DMS153 (cell line): ENCODE measurements at regions not wholly inside any gene's neighbourhood (a gene's known extent, or its start where the extent isn't known, plus 50 kb on each side); places are given as distances from the start of the nearest gene placed in this dataset.

Experiments used
- DNase-seq: peaks from one replicate; lab custom pipeline; 2025; lab: John Stamatoyannopoulos, UW

- DNase-seq, result no peak
These were observed 111.0 kb upstream of the SLC25A48 start for GRCh38 chr5:135723491-135723890.

- no peak for DNase-seq
These were observed 112.8 kb upstream of the SLC25A48 start for GRCh38 chr5:135721548-135722090.

DNA sequence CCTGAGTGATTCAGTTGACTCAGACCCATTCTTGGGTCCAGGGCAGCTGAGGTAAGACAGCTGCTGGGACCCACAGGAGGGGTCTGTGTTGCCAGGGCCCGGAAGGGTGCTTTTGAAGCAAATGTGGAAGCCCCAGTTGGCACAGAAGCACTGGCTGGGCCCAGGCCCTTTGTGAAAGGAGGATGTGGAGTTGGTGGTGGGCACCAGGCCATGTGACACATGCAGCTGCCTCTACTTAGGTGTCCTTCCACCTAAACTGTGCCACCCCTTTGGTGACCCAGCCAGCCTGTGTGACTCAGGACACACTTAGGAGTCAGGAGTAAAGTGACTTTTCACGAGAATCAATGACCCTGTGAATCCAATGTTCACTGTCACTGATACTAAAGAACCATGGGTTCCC is 114.3 kb upstream of the SLC25A48 start:
- DNase-seq, result no peak

DNA sequence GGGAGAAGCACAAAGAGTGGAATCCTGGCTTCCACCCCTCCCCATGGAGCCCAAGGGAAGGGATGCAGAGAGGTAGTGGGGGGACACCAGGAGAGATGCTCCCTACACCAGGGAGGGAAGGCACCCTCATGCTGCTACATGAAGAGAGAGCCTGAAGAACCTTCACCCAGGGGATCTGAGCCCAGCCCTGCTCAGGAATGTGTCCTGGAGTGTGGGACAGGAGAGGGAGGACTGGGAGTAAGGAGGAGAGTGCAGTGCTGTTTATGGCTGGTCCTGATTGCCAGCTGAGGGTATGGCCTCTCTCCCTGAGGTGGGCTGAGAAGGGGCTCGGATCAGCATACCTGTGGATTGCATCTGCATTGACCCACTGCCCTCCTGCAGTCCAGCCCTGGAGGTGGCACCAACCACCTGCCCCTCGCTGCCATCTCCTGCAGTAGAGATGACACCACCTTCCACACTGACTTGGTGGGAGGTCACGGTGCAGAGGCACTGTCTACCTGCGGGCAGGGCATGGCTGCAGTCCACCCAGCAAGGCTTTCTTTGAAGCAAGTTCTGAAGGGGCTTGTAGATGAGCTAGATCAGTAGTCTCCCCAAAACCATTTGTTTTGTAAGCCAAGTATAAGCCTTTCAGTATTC is 114.9 kb upstream of the SLC25A48 start:
- no peak for DNase-seq

GRCh38 chr5:135718651-135719050 is 115.8 kb upstream of the SLC25A48 start:
- DNase-seq, result no peak

GRCh38 chr5:135718151-135718550 is 116.3 kb upstream of the SLC25A48 start:
- DNase-seq, result no peak

GRCh38 chr5:135715267-135716055 is 119.0 kb upstream of the SLC25A48 start:
- DNase-seq, result no peak

- DNase-seq, result no peak
These were observed 120.2 kb upstream of the SLC25A48 start for GRCh38 chr5:135714126-135714894.

- DNase-seq, result no peak
These were observed 121.1 kb upstream of the SLC25A48 start for GRCh38 chr5:135713161-135713915.

DNA sequence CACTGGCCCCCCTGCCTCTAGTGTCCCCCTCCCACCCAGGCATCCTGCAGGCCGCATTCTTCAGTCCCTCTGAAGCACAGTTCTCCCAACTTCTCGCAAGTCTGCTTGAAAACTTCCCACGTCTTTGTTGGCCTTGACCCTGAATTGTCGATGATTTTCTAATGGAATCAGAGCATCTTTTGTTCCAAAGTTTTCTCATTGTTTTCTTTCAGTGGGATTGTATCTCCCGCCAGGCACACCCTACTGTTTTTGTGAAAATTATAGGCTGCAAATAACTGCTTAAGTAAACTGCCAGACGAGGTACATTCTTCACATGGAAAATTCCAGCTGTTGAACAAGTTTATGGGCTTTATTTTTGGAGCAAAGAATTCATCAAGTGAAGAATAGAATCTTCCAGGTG is 122.6 kb upstream of the SLC25A48 start:
- no peak for DNase-seq

GRCh38 chr5:135710045-135710675 is 124.3 kb upstream of the SLC25A48 start:
- DNase-seq, result peak; percentile 43

DNA sequence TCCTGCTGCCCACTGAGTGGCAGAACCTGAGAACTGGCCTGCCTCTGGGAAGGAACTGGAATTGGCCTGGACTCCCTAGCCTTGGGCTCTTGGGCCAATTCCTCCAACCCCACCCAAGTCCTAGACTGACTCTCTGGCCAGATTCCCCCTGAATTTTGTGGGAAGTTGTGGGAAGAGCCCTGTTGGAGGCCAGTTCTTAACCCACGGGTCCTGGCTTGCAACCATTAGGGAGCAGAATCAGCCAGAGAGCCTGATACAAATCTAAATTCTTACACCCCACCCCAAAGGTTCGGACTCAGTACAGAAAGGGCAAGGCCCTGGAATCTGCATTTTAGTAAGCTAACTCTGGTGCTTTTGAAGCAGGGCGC is 125.3 kb upstream of the SLC25A48 start:
- no peak for DNase-seq

- no peak for DNase-seq
These were observed 125.8 kb upstream of the SLC25A48 start for GRCh38 chr5:135708481-135709207.

DNA sequence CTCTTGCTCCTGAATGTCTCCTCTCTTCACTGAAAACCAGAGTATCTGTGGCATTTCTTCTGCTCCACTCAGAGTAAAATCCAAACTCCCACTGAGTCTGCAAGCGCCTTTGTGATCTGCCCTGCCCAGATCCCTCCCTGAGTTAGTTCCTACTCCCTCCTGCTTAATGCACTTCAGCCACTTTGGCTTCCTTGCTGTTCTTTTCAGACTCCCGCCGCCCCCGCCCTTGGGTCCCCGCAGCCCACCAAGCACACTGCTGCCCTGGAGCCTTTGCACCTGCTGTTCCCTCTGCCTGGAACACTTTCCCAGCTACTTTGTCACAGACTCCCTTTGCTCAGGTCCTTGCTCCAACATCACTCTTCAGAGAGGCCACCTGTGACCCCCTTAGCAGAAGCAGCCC is 127.2 kb upstream of the SLC25A48 start:
- DNase-seq, result no peak

- no peak for DNase-seq
These were observed 127.6 kb upstream of the SLC25A48 start for GRCh38 chr5:135706893-135707292.

GRCh38 chr5:135706474-135706873 is 127.7 kb upstream of the CXCL14 start:
- DNase-seq, result no peak

DNA sequence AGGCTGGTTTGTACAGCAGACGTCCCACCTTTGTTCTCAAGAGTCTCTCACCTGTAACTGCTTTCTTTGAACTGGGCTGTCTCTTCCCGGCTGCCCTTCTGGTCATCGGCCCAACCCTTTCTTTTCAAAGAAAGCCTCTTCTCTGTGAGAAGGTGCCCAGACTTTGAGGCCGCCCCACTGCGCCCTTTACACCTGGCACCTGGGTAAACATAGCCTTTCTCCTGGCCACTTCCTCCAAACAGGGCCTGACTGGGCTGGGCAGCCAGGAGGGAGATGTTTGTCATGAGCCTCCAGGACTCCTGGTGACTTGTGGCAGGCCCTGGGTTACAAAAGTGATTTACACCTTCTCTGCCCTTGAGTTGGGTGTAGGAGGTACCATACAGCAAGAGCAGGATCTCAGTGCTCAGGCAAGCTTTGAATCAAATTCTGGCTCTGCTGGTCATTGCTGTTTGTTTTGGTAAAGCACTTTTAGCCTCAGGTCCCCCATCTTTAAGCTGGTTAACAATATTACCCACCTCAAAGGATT is 127.2 kb upstream of the CXCL14 start:
- DNase-seq, result no peak

- no peak for DNase-seq
These were observed 126.4 kb upstream of the CXCL14 start for GRCh38 chr5:135705141-135705631.

- no peak for DNase-seq
These were observed 125.8 kb upstream of the CXCL14 start for GRCh38 chr5:135704616-135705015.

DNA sequence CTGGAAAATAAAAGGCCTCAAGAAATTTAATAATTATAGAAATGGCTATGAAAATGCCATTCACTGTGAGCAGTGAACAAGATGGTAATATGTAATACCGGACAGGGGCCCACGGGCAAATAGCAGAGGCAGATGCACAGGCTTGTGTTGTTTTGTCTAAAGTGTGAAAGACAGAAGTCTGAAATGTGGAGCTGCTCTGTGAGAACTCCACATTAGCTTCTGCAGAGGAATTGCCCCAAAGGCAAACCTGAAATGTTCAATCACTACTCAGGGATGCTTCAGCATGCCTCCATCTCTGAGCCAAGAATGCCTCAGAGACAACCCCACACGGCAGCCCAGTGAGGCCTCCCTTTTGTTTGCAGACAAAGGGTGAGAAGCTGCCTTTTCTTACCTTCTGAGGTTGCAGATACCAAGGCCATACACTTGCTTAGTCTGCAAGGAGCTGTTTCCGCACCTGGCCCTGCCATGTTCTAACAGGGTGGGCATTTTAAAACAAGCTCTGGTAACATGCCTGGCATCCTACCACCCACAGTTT is 124.3 kb upstream of the CXCL14 start:
- DNase-seq, result no peak
